Muscle of leg (tissue), 3 donors: ENCODE measurements at regions not wholly inside any gene's neighbourhood (a gene's known extent, or its start where the extent isn't known, plus 50 kb on each side); places are given as distances from the start of the nearest gene placed in this dataset.
"Not testable (repeated sequence)": the region's sequence is repeated elsewhere in the genome, so short reads cannot be mapped to it uniquely, and the experiment has no call there.

Source experiments
- DNase-seq: peaks from one replicate; pipeline ENCODE4 v3.0.0; 2013
- H3K27ac ChIP-seq: one replicate; pipeline ENCODE4 v1.5.1; 2013; ENCODE audit warnings: mild to moderate bottlenecking, low read length, control low read depth
- H3K27me3 ChIP-seq: one replicate; pipeline ENCODE4 v1.6.1; 2013; ENCODE audit warnings: low read length; ENCODE audit not compliant: control insufficient read depth, insufficient read depth
- H3K36me3 ChIP-seq: one replicate; pipeline ENCODE4 v1.6.1; 2013; ENCODE audit warnings: low read length; ENCODE audit not compliant: control insufficient read depth, insufficient read depth
- H3K4me1 ChIP-seq: one replicate; pipeline ENCODE4 v1.6.1; 2013; ENCODE audit warnings: low read length; ENCODE audit not compliant: control insufficient read depth, insufficient read depth
- H3K4me3 ChIP-seq: one replicate; pipeline ENCODE4 v1.5.1; 2013; ENCODE audit warnings: low read length, control low read depth
- H3K9me3 ChIP-seq: replicated peaks from 2 replicates; pipeline ENCODE4 v1.6.1; 2013; ENCODE audit warnings: low read depth, low read length; ENCODE audit not compliant: control insufficient read depth
- WGBS: methylation state at CpG from one replicate; pipeline ENCODE4 v1.1.5; 2013; ENCODE audit warnings: missing lambda C conversion rate; ENCODE audit not compliant: insufficient coverage; 5-methylcytosine and 5-hydroxymethylcytosine counted together

GRCh38 chr4:170685701-170686100 is 595.9 kb upstream of the AADAT start:
- H3K27ac ChIP-seq, H3K4me3 ChIP-seq, H3K4me1 ChIP-seq, H3K27me3 ChIP-seq, H3K36me3 ChIP-seq, DNase-seq, H3K9me3 ChIP-seq: not testable (repeated sequence)
- 25% methylated on average over 1 of the region's 4 CpGs for WGBS

GRCh38 chr4:170682558-170683294 is 593.0 kb upstream of the AADAT start:
- WGBS, result no CpG with 5 or more reads among the region's 5 CpGs
- no peaks in the 10 kb centered on the region for H3K4me1 ChIP-seq
- no peaks in the 10 kb centered on the region for H3K9me3 ChIP-seq
- H3K27ac ChIP-seq, result no peak overlapping the region
- H3K4me3 ChIP-seq, result no peak overlapping the region
- H3K27me3 ChIP-seq, result no peaks in the 10 kb centered on the region
- no peaks in the 10 kb centered on the region for H3K36me3 ChIP-seq
- no peak for DNase-seq

GRCh38 chr4:170682087-170682486 is 592.3 kb upstream of the AADAT start:
- DNase-seq, H3K9me3 ChIP-seq, H3K27me3 ChIP-seq, H3K4me1 ChIP-seq, H3K4me3 ChIP-seq, H3K27ac ChIP-seq, H3K36me3 ChIP-seq: not testable (repeated sequence)
- 50% methylated on average over 1 of the region's 5 CpGs for WGBS

- Histone ChIP-seq H3K4me1 (no peaks in the 10 kb centered on the region), H3K9me3 (no peaks in the 10 kb centered on the region), H3K27ac (no peak overlapping the region), H3K27me3 (no peaks in the 10 kb centered on the region), H3K36me3 (no peaks in the 10 kb centered on the region), H3K4me3 (no peak overlapping the region)
- DNase-seq, result no peak
- WGBS, result 64% methylated on average over 2 of the region's 2 CpGs
These were observed 586.0 kb upstream of the AADAT start for GRCh38 chr4:170675568-170676262.

GRCh38 chr4:170674176-170674575 is 584.4 kb upstream of the AADAT start:
- no peaks in the 10 kb centered on the region for H3K4me1 ChIP-seq
- WGBS, result no CpG with 5 or more reads among the region's 1 CpG
- H3K36me3 ChIP-seq, result no peaks in the 10 kb centered on the region
- no peaks in the 10 kb centered on the region for H3K9me3 ChIP-seq
- no peak overlapping the region for H3K27ac ChIP-seq
- H3K4me3 ChIP-seq, result no peak overlapping the region
- no peak for DNase-seq
- H3K27me3 ChIP-seq, result no peaks in the 10 kb centered on the region

- no peaks in the 10 kb centered on the region for H3K36me3 ChIP-seq
- H3K4me3 ChIP-seq, result no peak overlapping the region
- no peaks in the 10 kb centered on the region for H3K4me1 ChIP-seq
- no peaks in the 10 kb centered on the region for H3K9me3 ChIP-seq
- no CpG with 5 or more reads among the region's 1 CpG for WGBS
- H3K27ac ChIP-seq, result no peak overlapping the region
- no peaks in the 10 kb centered on the region for H3K27me3 ChIP-seq
- DNase-seq, result no peak
These were observed 582.7 kb upstream of the AADAT start for GRCh38 chr4:170672381-170672965.

GRCh38 chr4:170671171-170671570 is 581.4 kb upstream of the AADAT start:
- H3K4me1 ChIP-seq, result no peaks in the 10 kb centered on the region
- no peaks in the 10 kb centered on the region for H3K9me3 ChIP-seq
- H3K4me3 ChIP-seq, result no peak overlapping the region
- no peak for DNase-seq
- no peaks in the 10 kb centered on the region for H3K27me3 ChIP-seq
- no peak overlapping the region for H3K27ac ChIP-seq
- WGBS, result no CpG with 5 or more reads among the region's 1 CpG
- H3K36me3 ChIP-seq, result no peaks in the 10 kb centered on the region

- Histone ChIP-seq H3K4me3 (no peak overlapping the region), H3K27ac (no peak overlapping the region), H3K4me1 (no peaks in the 10 kb centered on the region), H3K9me3 (no peaks in the 10 kb centered on the region), H3K27me3 (no peaks in the 10 kb centered on the region), H3K36me3 (no peaks in the 10 kb centered on the region)
- DNase-seq, result no peak
- 67% methylated on average over 1 of the region's 4 CpGs for WGBS
These were observed 578.1 kb upstream of the AADAT start for GRCh38 chr4:170667814-170668213.

GRCh38 chr4:170666909-170667308 is 577.2 kb upstream of the AADAT start:
- no peak for DNase-seq
- no peaks in the 10 kb centered on the region for H3K27me3 ChIP-seq
- H3K36me3 ChIP-seq, result no peaks in the 10 kb centered on the region
- H3K27ac ChIP-seq, result no peak overlapping the region
- H3K9me3 ChIP-seq, result no peaks in the 10 kb centered on the region
- H3K4me3 ChIP-seq, result no peak overlapping the region
- no peaks in the 10 kb centered on the region for H3K4me1 ChIP-seq
- 91% methylated on average over 2 of the region's 2 CpGs for WGBS

GRCh38 chr4:170662250-170662649 is 572.5 kb upstream of the AADAT start:
- DNase-seq, result no peak
- Histone ChIP-seq H3K9me3 (no peaks in the 10 kb centered on the region), H3K27me3 (no peaks in the 10 kb centered on the region), H3K36me3 (no peaks in the 10 kb centered on the region), H3K4me1 (no peaks in the 10 kb centered on the region), H3K4me3 (no peak overlapping the region), H3K27ac (no peak overlapping the region)
- no CpG with 5 or more reads among the region's 4 CpGs for WGBS
